ENCODE measurements at regions not wholly inside any gene's neighbourhood (a gene's known extent, or its start where the extent isn't known, plus 50 kb on each side); places are given as distances from the start of the nearest gene placed in this dataset.
"Not testable (repeated sequence)": the region's sequence is repeated elsewhere in the genome, so short reads cannot be mapped to it uniquely, and the experiment has no call there.

- TF ChIP-seq POLR2A (IDR thresholded peaks at IDR 0.05): not testable (repeated sequence)
- TF ChIP-seq, protein P1, sequence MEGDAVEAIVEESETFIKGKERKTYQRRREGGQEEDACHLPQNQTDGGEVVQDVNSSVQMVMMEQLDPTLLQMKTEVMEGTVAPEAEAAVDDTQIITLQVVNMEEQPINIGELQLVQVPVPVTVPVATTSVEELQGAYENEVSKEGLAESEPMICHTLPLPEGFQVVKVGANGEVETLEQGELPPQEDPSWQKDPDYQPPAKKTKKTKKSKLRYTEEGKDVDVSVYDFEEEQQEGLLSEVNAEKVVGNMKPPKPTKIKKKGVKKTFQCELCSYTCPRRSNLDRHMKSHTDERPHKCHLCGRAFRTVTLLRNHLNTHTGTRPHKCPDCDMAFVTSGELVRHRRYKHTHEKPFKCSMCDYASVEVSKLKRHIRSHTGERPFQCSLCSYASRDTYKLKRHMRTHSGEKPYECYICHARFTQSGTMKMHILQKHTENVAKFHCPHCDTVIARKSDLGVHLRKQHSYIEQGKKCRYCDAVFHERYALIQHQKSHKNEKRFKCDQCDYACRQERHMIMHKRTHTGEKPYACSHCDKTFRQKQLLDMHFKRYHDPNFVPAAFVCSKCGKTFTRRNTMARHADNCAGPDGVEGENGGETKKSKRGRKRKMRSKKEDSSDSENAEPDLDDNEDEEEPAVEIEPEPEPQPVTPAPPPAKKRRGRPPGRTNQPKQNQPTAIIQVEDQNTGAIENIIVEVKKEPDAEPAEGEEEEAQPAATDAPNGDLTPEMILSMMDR (IDR thresholded peaks at IDR 0.05): not testable (repeated sequence)
These were observed 91.6 kb upstream of the NR3C2 start for GRCh38 chr4:148533851-148534250.

Measured in Peyer's patch (tissue), 4 donors.